Prostate gland (tissue), 2 donors: ENCODE measurements at regions not wholly inside any gene's neighbourhood (a gene's known extent, or its start where the extent isn't known, plus 50 kb on each side); places are given as distances from the start of the nearest gene placed in this dataset.

Source experiments
- DNase-seq: peaks from one replicate; pipeline ENCODE4 v3.0.0-alpha.2; 2019; ENCODE audit warnings: low spot score
- H3K27ac ChIP-seq, 2 donors: fragments of 200-600 bp; sonication (generic); 2 replicates each; pipeline ENCODE4 v1.5.1; 2017 to 2019
- H3K27me3 ChIP-seq: fragments of 200-600 bp; sonication (generic); replicated peaks from 2 replicates; pipeline ENCODE4 v1.5.1; 2019; ENCODE audit not compliant: insufficient read depth
- H3K36me3 ChIP-seq, 2 donors: fragments of 200-600 bp; sonication (generic); 1 replicate in 1 of 2; 2 replicates in 1 of 2; pipeline versions ENCODE4 v1.5.1 to v1.8.1; 2017 to 2019
- H3K4me1 ChIP-seq: fragments of 200-600 bp; sonication (generic); replicated peaks from 2 replicates; pipeline ENCODE4 v1.5.1; 2019
- H3K4me3 ChIP-seq, 2 donors: fragments of 200-600 bp; sonication (generic); 2 replicates each; pipeline ENCODE4 v1.5.1; 2017 to 2019
- H3K9me3 ChIP-seq: fragments of 200-600 bp; sonication (generic); 2 replicates; pipeline ENCODE4 v1.5.1; 2017
- CTCF ChIP-seq, 4 experiments: fragments of 200-600 bp in 2 of 4; fragments of 450-650 bp in 2 of 4; sonication (generic) in 2 of 4; IDR thresholded peaks; 1 replicate in 3 of 4; 2 replicates in 1 of 4; pipeline ENCODE4 v1.5.1; 2016 to 2019; ENCODE audit warnings: antibody characterized with exemption in 4 of 4, mild to moderate bottlenecking in 2 of 4, moderate library complexity in 2 of 4
- POLR2A ChIP-seq: fragments of 450-650 bp; IDR thresholded peaks from one replicate; pipeline ENCODE4 v1.6.1; 2016; ENCODE audit warnings: antibody characterized with exemption, mild to moderate bottlenecking
- POLR2AphosphoS5 ChIP-seq: sonication (generic); formaldehyde crosslinking; IDR thresholded peaks from one replicate; pipeline ENCODE4 v1.6.1; 2017; ENCODE audit warnings: antibody characterized with exemption
- WGBS: methylation state at CpG from one replicate; pipeline ENCODE4 v1.1.5; 2018; 5-methylcytosine and 5-hydroxymethylcytosine counted together
- intact Hi-C: fragments of 100-400 bp; cut with DNase I; formaldehyde crosslinking; loops from one replicate; pipeline ENCODE4 v1.14.2; 2022

GRCh38 chr7:152556013-152556755 lies 119.8 kb downstream of the XRCC2 start:
- H3K27ac ChIP-seq: no peak overlapping the region
- intact Hi-C loops: no loop called here
- no peaks in the 10 kb centered on the region for H3K4me1 ChIP-seq
- no peak for DNase-seq
- H3K9me3 ChIP-seq: no peaks in the 10 kb centered on the region
- TF ChIP-seq POLR2A: no peak
- no peak for TF ChIP-seq CTCF (IDR thresholded peaks at IDR 0.05)
- TF ChIP-seq POLR2AphosphoS5: no peak
- H3K4me3 ChIP-seq: no peak overlapping the region
- H3K36me3 ChIP-seq: no peaks in the 10 kb centered on the region
- WGBS: 86% methylated on average over 17 of the region's 20 CpGs
- no peaks in the 10 kb centered on the region for H3K27me3 ChIP-seq

GRCh38 chr7:152553671-152554317 lies 118.0 kb upstream of the KMT2C start:
- no peaks in the 10 kb centered on the region for H3K36me3 ChIP-seq
- H3K4me1 ChIP-seq: no peaks in the 10 kb centered on the region
- H3K4me3 ChIP-seq: no peak overlapping the region
- no peaks in the 10 kb centered on the region for H3K27me3 ChIP-seq
- no peak for TF ChIP-seq CTCF (IDR thresholded peaks at IDR 0.05)
- no peak for TF ChIP-seq POLR2A
- TF ChIP-seq POLR2AphosphoS5: no peak
- no peak overlapping the region for H3K27ac ChIP-seq
- H3K9me3 ChIP-seq: no peaks in the 10 kb centered on the region
- 78% methylated on average over 17 of the region's 17 CpGs for WGBS
- intact Hi-C loops: no loop called here
- no peak for DNase-seq

- H3K27me3 ChIP-seq: no peaks in the 10 kb centered on the region
- WGBS: 87% methylated on average over 10 of the region's 10 CpGs
- TF ChIP-seq POLR2A (no peak), CTCF (IDR thresholded peaks at IDR 0.05) (no peak), POLR2AphosphoS5 (no peak)
- intact Hi-C loops: no loop called here
- no peak overlapping the region for H3K27ac ChIP-seq
- H3K4me1 ChIP-seq: no peaks in the 10 kb centered on the region
- H3K9me3 ChIP-seq: no peaks in the 10 kb centered on the region
- no peak for DNase-seq
- H3K36me3 ChIP-seq: no peaks in the 10 kb centered on the region
- no peak overlapping the region for H3K4me3 ChIP-seq
Measured at GRCh38 chr7:152551304-152552036, 115.7 kb upstream of the KMT2C start.

GRCh38 chr7:152544971-152545619 lies 109.3 kb upstream of the KMT2C start:
- intact Hi-C loops: no loop called here
- H3K4me1 ChIP-seq: no peaks in the 10 kb centered on the region
- no peaks in the 10 kb centered on the region for H3K36me3 ChIP-seq
- DNase-seq: no peak
- H3K4me3 ChIP-seq: no peak overlapping the region
- H3K27ac ChIP-seq: no peak overlapping the region
- no peaks in the 10 kb centered on the region for H3K27me3 ChIP-seq
- TF ChIP-seq POLR2AphosphoS5 (no peak), CTCF (IDR thresholded peaks at IDR 0.05) (no peak), POLR2A (no peak)
- H3K9me3 ChIP-seq: no peaks in the 10 kb centered on the region
- 72% methylated on average over 13 of the region's 13 CpGs for WGBS
